SKM-1 (cell line): ENCODE measurements at regions not wholly inside any gene's neighbourhood (a gene's known extent, or its start where the extent isn't known, plus 50 kb on each side); places are given as distances from the start of the nearest gene placed in this dataset.
"Not testable (repeated sequence)": the region's sequence is repeated elsewhere in the genome, so short reads cannot be mapped to it uniquely, and the experiment has no call there.

Source experiments
- DNase-seq: peaks from one replicate; lab custom pipeline; 2025; ENCODE audit not compliant: unreplicated experiment; lab: John Stamatoyannopoulos, UW

DNA sequence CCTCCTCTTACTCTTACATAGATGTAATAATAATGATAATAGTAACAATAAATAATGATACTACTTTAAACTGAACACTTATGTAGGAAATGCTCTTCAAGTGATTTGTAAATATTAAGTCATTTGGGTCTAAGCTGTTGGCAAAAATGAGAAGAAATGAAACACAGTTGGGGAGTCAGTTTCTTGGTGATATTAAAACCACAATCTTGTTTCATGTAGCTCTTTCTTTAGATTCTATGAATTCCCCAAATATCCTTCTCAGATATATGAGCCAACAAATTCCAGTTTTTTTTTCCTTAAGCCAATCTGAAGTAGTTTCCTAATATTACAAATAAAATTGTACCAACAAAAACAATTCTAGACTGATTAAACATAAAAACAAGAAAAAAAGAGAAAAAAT lies 1115.6 kb upstream of the CNTN5 start:
- DNase-seq: no peak

DNA sequence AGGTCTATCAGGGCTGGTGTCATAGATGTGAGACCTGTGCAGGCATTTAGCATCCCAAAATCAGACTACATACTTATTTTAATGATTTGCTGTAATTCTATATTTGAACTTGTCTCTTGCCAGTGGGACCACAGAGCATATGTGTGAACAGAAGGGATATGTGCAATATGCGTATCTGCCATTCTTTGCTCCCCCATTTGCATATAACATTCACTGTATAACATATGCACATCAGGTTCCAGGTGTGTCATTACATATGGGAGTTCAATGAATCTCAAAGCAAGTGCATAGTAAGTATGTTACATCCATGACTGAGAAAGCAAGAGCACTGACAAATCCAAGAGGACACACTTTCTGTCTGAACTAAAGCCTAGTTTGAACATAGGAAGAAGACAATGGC lies 1115.1 kb upstream of the CNTN5 start:
- no peak for DNase-seq

DNA sequence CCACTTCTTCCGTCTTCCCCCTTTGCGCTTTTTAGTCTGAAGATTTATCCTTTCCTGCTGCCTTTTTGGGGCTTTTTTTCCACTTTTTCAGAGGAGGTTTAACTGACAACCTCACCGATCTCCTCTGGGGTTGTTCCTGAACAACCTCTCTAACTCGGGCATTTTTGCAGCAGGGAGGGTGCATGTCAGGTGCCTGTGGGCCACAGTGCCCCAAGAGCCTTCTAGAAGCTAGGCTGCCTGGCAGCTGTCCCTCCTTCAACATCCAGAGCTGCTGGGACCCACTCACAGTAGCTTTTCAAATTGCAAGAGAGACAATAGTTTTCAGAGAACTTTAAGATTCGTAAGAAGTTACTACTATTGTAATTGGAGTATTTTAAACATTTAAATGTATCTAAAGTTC lies 1112.4 kb upstream of the CNTN5 start:
- no peak for DNase-seq

DNA sequence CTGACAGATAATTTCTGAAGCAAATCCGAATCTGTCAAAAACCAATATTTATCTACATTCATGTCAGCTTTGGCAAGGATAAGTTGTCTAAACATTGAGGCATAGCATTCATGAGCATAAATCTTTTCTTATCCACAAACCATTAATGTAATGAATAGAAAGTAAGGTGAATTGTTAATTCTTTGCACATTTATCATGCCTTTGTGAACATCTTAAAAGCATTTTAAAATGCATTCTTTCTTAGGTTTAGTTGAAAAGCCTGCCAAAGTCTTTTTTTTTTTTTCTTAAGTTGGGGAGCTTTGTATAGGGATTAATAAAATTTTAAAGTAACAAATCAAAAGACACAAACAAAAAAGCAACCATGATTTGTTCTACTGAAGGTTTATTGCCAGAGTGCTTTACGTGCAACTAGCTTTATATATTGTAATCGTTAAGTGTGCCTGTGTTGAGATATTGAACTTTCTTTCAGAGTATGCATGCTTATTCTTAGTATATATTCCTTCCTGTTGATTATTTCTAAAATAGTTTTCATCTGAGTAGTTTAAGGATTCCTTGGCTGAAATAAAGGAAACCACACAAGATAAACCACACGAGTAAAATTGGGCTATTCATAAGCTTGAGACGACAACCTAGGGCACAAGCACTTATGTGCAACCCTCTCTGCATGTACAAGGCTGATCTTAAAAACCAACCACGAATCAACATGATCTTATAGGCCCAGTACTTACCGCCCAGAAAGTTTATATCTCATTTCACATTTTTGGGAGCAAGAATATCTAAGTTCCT lies 1110.9 kb upstream of the CNTN5 start:
- no peak for DNase-seq

- no peak for DNase-seq
These were observed 1108.1 kb upstream of the CNTN5 start for GRCh38 chr11:97912629-97913028.

GRCh38 chr11:97922933-97923332 lies 1097.8 kb upstream of the CNTN5 start:
- not testable (repeated sequence) for DNase-seq

- DNase-seq: no peak
These were observed 1086.1 kb upstream of the CNTN5 start for GRCh38 chr11:97934572-97935208.

GRCh38 chr11:97937501-97937900 lies 1083.2 kb upstream of the CNTN5 start:
- DNase-seq: no peak

DNA sequence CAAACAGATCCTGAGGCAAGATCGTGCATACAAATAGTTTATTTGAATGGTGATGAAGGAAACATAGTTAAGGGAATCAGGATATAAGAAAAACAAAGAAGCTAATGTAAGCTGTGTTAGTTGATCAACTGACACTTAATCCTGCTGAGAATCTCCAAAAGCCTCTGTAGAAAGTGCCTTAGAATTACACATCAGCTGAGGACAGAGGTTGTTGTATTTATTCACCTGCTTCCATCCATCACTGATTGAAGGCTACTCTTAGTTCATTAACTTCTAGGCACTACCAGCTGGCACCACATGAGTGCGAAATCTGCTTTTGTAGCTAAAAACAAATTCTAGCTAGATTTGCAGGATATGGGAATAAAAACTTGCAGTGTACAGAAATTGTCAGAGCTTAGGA lies 1082.0 kb upstream of the CNTN5 start:
- DNase-seq: no peak

- DNase-seq: no peak
These were observed 1077.3 kb upstream of the CNTN5 start for GRCh38 chr11:97943493-97943892.

DNA sequence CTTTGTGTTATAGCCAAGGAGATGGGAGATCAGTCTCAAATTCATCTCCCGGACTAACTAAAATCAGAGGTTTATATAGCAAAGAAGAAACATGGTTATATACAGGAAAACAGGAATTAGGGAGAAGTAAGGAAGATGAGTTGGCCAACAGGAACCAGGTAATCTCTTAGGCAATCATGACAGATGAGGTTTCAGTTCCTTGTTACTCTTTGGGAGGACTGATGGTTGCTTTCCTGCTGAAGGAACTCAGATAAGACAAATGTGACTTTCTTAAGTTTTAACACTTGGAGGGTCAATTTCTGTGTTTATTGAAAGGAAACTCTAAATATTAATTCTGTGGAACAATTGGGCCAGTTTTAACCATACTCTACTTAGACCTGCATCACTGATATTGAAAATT lies 1072.0 kb upstream of the CNTN5 start:
- DNase-seq: no peak

DNA sequence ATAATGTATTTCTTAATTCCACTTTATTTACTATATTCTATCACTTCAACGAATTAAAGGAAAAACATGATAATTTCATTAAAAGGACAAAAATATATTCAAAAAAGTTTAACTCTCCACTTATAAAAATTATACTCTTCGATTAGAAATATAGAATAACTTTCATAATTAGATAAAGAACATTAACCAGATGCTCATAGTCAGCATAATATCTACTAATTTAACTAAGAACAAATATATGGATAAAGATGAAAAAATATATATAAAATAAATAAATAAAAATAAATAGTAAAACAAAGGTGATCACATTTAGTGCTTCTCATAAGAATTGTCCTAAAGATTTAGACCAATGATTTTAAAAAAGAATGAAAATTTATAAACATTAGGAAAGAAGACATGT lies 1065.2 kb upstream of the CNTN5 start:
- no peak for DNase-seq

DNA sequence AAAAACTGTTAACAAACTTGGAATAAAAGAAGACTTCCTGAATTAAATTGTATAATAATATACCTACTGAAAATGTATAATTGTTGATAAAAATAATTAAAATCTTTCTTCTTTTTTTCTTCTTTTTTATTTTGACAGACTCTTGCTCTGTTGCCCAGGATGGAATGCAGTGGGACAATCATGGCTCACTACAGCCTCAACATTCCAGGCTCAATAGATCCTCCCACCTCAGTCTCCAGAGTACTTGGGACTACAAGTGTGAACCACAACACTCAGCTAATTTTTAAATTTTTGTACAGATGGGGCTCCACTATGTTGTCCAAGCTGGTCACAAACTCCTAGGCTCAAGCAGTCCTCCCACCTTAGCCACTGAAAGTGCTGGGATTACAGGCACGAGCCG lies 1063.8 kb upstream of the CNTN5 start:
- DNase-seq: no peak

GRCh38 chr11:97961431-97961830 lies 1059.3 kb upstream of the CNTN5 start:
- DNase-seq: no peak

DNA sequence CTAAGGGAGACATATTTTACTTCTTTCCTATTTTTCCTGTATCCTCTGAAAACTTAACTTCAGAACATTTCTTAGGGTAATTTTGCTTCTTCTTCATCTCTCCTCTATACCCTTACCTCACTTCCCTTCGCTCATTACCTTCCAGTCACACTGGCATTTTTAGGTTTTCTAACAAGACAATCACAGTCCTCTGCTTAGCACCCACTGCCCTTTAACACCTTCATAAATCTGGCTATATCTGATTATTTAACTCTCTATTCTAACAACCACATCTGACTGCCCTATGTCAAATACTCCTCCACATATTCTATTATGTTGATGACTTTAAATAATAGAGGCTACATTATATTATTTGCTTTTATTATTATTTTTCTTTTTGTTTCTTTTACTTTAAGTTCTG lies 1058.0 kb upstream of the CNTN5 start:
- no peak for DNase-seq

DNA sequence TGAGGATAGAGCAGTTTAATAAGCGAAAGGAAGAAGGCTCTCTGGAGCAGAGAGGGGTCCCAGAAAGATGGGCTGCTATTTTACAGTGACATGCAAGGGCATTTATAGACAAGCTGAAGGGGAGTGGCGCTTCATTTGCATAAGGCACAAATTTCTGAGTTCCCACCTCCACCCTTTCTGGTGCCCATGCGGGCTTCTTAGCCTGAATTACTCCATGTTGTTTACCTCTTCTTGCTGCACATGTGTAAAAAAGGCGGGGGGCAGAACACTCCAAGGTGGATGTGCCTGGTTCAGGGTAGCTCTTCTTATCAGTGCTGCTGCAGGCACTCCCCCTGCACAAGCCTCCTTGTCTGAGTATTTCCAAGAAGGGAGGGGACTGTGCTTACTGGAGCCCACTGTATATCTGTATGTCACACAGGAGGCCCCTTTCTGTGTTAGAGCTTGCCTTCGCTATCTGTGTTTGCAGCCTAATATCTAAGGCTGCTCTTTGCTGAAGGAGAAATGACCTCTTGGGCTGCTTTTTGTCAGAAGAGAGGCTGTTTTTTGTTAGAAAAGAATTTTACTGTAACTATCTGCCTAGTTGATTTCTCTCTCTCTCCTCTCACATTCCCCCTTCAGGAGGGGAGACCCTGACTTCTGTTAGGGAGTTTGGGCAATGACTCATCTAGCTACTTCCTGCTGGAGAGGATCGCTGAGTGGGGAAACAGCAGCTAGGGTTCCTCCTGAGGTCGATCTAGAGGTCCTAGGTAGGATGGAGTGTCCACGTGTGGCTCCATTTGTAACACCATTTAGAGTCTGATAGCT lies 1057.0 kb upstream of the CNTN5 start:
- no peak for DNase-seq

DNA sequence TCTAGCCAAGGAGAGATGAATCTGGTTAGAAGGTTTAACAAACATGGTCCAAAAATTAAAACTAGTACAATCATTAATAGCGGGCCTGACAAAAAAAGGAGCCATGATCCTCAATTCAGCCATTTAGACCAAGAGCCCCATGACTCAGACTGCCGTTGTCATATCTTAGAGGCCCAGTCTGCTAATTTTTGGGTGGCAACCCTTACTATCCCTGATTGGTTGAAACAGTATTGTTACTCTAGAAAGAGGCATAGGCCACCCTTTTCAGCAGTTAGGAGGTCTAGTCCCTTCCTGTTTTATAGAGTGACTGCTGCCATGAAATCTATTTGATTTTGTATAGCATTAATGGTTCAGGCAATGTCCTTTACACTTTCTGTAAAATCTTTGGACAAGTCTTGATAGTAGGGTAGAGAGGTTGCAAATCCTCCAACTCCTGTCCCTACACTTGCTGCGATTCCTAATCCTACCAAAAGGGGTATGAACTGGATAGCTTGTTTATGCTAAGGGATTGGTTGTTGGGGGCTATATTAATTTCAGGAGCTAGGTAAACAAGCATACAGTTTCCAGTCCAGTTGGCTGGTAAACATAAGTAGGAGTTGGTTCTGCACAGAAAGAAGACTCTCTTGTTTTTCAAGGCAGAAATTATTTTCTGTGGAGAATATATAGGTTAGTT lies 1056.3 kb upstream of the CNTN5 start:
- no peak for DNase-seq

DNA sequence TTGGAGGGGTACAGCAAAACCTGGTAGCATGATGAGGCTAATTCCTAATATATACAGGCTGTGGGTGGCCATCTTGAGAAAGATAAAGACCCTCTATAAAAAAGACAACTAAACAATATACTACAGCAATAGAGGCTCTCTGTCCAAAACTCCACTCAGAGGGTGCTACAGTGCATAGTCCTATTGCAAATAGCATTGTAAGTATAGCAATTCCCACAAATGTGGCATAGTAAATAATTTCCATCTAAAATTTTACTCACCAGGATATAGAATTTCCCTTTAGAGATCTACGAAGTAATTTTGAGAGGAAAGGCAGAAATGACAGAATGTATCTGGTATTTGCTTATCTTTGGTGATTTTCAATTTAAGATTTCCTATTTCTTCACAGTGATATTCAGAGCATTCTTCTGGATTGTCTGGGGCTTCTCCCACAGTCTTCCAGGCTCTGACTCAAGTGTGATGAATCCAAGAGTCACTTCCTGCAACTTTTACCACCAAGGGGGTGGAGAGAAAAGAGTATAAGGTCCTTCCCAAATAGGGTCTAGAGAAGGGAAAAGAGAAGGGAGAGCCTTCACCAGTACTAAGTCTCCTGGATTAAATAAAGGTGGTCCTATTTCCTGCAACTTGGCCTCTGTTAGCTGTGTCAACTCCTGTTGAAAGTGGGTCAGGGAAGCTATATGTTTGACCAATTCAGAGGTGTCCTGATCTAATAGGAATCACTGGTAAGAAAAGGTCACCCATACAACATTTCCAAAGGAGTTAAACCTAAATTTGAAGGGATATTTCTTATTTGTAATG lies 1054.7 kb upstream of the CNTN5 start:
- DNase-seq: no peak

GRCh38 chr11:97966901-97967300 lies 1053.8 kb upstream of the CNTN5 start:
- no peak for DNase-seq

DNA sequence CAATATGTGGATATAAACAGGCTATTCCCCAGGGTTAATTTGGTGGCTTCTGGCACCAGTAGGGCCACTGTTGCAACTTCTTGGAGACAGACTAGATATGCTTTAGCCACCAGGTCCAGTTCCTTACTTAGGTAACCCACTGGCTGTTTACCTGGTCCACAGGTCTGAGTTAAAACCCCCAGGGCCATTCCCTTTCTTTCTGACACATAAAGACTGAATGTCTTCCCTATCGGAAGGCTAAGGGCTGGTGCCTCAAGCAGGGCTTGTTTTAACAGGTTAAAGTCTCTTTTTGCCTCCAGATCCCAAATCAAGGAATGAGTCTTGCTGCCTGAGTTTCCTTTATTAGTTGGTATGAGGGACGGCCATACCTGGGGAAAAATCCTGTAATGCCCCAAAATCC lies 1052.7 kb upstream of the CNTN5 start:
- DNase-seq: no peak

DNA sequence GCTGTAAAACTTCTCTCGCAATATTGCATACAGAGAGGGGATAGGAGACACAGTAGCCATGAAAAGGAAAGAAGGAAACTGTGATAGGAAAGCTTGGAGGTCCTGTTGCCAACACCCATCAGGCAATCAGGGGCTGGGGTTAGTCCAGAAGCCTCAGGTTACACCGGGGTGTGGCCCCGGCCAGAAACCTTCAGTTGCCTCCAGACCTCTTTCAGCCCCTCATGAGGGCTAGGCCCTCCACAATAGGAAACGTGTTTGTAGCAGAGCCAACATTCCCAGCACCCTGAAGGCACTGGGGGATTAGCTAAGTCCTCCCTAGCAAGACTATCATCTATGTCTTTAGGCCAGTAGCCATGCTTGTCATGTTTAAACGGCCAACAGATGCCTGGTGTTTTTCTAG lies 1048.0 kb upstream of the CNTN5 start:
- DNase-seq: no peak
